Suppressor macrophage treated with lipopolysaccharide for 4 hours (primary cell): ENCODE measurements at regions not wholly inside any gene's neighbourhood (a gene's known extent, or its start where the extent isn't known, plus 50 kb on each side); places are given as distances from the start of the nearest gene placed in this dataset.
A peak's percentile ranks its signal among the peaks of the same experiment; 100 is the strongest.

Experiments used
- DNase-seq: peaks from one replicate; pipeline ENCODE4 v3.0.0-alpha.2; 2020

GRCh38 chr3:107061466-107061865 is 315.8 kb upstream of the CCDC54 start:
- no peak for DNase-seq

GRCh38 chr3:107062310-107062709 is 314.9 kb upstream of the CCDC54 start:
- DNase-seq: no peak

- DNase-seq: no peak
These were observed 314.5 kb upstream of the CCDC54 start for GRCh38 chr3:107062787-107063186.

GRCh38 chr3:107063351-107063750 is 313.9 kb upstream of the CCDC54 start:
- DNase-seq: no peak

GRCh38 chr3:107064405-107065060 is 312.7 kb upstream of the CCDC54 start:
- peak; percentile 68 for DNase-seq

- DNase-seq: no peak
These were observed 312.0 kb upstream of the CCDC54 start for GRCh38 chr3:107065094-107065861.

- DNase-seq: no peak
These were observed 309.8 kb upstream of the CCDC54 start for GRCh38 chr3:107067421-107067820.

GRCh38 chr3:107068980-107069379 is 308.3 kb upstream of the CCDC54 start:
- DNase-seq: peak; percentile 16

- DNase-seq: no peak
These were observed 300.3 kb upstream of the CCDC54 start for GRCh38 chr3:107076946-107077345.

GRCh38 chr3:107077391-107077790 is 299.8 kb upstream of the CCDC54 start:
- DNase-seq: no peak

GRCh38 chr3:107082527-107082926 is 294.7 kb upstream of the CCDC54 start:
- no peak for DNase-seq

GRCh38 chr3:107085261-107085660 is 292.0 kb upstream of the CCDC54 start:
- DNase-seq: no peak

GRCh38 chr3:107092121-107092520 is 285.1 kb upstream of the CCDC54 start:
- DNase-seq: no peak

GRCh38 chr3:107098864-107099263 is 278.4 kb upstream of the CCDC54 start:
- no peak for DNase-seq

- DNase-seq: no peak
These were observed 277.1 kb upstream of the CCDC54 start for GRCh38 chr3:107100137-107100536.

GRCh38 chr3:107100573-107100972 is 276.7 kb upstream of the CCDC54 start:
- no peak for DNase-seq

GRCh38 chr3:107103786-107104185 is 273.5 kb upstream of the CCDC54 start:
- DNase-seq: no peak

GRCh38 chr3:107106316-107106715 is 270.9 kb upstream of the CCDC54 start:
- no peak for DNase-seq

GRCh38 chr3:107106907-107107306 is 270.3 kb upstream of the CCDC54 start:
- DNase-seq: no peak

GRCh38 chr3:107110596-107111305 is 266.5 kb upstream of the CCDC54 start:
- no peak for DNase-seq

- DNase-seq: no peak
These were observed 265.4 kb upstream of the CCDC54 start for GRCh38 chr3:107111872-107112271.

- DNase-seq: no peak
These were observed 264.9 kb upstream of the CCDC54 start for GRCh38 chr3:107112356-107112755.

GRCh38 chr3:107116251-107116650 is 261.0 kb upstream of the CCDC54 start:
- DNase-seq: no peak

GRCh38 chr3:107117156-107117555 is 260.1 kb upstream of the CCDC54 start:
- no peak for DNase-seq
